Kasumi-1 (cell line): ENCODE measurements at regions not wholly inside any gene's neighbourhood (a gene's known extent, or its start where the extent isn't known, plus 50 kb on each side); places are given as distances from the start of the nearest gene placed in this dataset.

Source experiments
- DNase-seq, 2 experiments: peaks; one replicate each; lab custom pipeline; 2025; lab: John Stamatoyannopoulos, UW

DNA sequence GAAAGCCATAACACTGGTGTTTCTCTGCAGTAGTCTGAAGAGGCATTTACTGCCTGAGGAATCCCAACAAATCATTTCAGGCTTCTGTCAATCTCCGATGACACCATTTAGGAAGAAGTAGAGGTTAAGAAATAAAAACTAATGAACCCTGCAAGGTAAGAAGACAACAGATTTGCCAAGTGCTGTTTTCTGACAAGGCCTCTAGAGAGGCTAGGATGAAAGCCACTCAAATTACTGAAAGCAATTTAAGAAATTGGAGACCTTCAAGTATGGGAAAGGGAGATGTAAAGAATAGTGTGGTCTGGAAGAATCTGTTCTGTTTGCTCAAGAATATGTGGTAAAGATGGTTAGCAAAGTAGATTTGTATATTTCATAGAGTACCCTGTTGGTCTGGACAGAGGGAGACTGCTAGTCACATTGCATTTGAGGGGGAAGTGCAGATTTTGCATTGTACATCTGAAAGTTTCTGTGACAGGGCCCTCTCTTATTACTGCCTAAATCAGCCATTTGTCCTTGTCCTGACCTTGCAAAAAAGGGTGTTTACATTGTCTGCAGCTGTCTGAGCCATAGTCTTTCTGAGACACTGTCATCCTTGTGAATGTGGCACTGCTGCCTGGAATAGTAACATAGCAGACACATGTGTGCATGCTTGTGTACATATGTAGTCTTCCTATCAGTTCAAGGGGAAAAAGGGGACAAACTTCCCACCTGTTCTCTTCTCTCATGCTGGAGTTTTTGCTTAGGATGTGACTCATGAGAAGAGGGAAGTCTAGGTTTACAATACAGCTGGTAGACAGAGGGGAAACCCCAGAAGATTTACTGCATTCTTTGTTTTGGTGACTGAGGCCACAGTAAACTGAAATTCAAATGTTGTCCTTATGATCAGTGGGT is 640.2 kb upstream of the KIRREL3 start:
- DNase-seq: no peak

DNA sequence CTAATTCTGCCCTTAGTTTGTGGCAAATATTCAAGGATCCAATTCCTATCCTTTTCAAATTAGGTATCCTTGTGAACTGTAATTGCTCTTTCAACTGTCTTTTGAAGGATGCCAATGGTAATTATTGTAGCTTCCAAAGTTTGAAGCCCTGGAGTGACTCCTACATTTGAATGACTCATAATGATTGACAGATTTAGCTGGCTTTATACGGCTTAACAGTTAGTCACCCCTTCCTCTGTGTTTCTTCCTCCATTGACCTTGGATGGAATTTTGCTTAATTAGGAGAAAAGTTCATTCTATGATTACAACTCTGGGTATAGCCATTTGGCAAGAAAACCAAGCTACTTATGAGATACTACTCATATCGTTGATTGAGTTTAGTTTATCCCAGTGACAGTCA is 639.3 kb upstream of the KIRREL3 start:
- no peak for DNase-seq

DNA sequence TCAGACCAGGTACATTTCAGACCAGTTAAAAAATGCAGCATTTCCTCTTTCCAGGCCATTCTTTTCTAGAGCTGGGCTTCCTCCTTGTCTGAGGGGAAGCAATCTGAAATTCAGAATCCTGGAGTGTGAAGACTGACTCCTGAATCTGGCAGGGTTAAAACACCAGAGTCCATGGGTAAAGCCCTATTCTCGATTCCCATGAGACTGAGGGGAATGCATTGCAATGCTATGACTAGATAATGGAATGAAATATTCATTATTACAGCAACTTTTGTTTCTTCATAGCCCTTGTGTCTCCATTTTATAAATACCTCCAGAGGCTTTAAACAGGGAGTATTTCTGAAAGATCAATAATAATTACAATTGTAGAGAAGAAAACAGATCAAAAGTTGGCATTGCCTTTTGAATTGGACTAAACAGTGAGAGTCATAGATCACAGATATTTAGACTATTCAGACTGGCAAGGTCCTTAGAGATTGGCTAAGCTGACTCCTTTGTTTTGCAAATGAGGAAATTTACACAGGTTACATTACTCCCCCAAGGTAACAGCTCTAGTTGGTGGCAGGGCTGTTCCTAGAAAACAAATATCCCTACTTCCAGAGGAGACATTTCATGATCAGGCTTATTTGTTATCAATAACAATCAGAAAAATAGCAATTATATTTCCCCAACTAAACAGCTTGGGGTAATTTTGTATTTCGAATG is 632.6 kb upstream of the KIRREL3 start:
- DNase-seq: no peak

DNA sequence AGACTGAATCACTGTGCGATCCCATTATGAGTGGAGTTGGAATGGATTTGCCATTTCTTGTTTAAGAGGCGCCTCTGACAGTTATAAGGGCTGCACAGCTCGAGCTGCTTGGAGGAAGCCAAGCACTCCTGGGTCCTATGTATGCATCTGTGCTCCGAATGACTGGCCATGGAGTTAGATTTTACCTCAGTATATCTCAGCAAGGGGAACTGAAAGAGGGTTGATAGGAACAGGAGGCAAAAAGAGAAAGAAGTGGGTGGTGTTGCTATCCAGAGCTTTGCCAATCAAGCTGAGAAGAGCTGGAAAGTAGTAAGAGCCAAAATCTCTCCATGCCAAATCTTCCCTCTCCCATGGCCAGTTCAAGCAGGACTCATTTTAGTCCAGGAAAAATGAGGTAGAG is 632.0 kb upstream of the KIRREL3 start:
- no peak for DNase-seq

DNA sequence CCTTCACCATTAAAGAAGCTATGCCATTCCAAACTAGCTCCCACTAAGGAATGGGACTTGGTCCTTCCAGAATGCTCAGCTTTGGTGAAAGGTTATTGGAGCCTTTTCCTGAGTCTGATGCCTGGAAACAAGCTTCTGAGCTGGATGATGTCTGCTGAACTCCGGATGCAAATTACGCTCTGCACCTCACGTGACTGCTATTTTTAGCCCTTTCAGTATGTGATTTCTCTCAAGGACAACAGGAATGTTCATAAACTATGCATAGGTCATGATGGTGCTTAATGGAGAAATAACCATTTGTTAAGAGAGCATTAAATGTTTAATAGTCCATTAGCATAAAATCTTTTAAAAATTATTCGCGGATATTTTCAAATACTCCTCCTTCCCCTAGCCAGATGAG is 631.4 kb upstream of the KIRREL3 start:
- no peak for DNase-seq

DNA sequence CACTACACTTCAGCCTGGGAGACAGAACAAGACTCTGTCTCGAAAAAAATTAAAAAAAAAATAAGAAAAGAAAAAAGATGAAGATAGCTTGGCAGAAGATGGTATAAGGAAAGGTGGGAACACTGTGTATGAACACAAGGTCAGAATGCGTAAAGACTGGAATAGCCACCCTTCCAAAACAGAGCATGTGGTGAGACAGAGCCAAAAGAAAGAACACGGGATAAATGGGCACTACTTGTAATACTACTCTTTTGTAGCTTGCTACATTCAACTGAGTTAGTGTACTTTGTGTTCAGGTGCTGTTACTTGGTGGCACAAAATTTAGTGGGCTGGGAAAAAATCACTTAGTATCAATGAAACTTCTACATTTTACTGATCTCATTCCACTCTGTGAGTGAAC is 628.6 kb upstream of the KIRREL3 start:
- no peak for DNase-seq

DNA sequence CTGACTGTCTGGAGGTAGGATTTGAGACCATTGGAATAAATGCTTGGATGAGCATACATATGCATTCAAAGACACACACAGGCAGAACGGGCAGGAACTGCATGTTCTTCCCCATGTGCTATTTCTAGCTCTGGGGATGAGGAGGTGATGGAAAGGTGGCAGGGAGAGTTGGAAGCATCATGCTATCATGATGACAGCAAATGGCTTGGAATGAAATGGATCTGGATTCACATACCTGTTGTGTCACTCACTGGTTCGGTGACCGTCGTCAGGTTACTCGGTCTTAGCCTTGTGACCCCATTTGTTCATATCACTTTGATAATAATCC is 627.9 kb upstream of the KIRREL3 start:
- no peak for DNase-seq

DNA sequence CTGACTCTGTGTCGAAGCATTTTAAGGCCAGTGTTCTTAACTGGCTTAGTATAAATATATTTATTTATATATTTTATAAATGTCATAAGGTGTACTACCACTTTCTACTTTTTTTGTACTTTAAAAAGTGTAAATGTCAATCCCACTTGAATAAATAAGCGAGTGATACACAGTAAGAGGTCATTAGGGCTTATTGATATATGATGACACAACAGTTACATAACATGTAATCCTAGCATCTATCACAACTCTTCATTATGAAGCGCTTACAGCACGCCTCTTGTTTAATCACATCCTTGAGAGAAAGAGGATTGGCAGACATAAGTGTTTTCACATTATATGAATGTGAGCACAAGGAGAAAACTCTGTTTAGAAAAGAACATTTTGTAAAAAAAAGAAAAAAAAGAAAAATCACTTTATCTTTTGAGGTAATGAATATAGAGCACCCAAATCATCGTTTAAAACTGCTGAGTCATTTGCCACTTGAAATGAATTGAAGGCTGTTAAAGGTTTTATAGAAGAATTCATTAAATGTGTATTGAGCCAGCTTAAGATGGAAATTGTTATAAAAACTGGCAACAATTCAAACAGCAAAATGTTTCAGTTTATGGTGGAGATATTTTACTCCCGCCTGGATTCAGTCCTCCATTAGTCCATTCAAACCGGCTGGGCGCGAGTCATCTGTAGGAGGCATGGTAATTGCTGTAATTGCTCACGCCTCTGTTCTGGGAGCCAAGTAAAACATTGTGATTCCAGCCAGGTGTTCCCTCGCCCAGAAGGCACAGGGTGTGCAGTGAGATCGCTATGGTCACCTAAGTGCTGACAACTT is 627.3 kb upstream of the KIRREL3 start:
- no peak for DNase-seq

DNA sequence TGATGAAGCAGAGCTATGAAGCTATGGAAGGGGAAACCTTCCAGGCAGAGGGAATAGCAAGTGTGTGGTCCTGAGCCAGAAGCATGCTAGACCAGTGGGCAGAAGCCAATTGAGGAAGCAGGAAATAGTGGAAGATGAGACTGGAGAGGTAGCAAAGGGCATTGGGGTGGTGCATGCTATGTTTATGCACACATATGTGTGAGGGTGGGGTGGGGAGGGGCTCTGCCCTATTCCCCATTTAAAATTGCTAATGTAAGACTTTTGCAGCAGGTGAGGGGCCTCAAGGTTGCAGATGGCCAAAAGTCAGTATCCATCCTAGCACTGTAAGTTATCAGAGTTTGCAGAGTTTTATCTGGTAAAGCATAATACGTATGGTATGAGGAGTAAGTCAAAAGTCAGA is 626.6 kb upstream of the KIRREL3 start:
- DNase-seq: no peak

DNA sequence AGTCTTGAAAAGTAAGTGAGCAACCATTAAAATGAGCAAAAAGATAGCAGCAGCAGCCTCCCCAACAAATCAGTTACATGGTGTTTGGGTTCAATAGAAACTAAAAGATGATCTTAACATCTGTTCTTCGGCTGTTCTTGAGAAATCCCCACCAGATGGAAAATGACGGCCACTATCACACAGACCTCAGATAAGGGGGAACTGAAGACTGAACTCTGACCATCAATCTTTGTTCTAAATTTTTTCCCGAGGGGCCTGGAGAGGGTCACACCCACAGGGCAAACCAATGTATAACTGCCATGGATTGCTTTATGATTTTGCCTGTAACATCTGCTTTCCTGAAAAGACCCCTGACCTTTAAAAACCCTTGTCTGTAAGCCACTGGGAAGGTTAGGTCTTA is 624.8 kb upstream of the KIRREL3 start:
- DNase-seq: no peak

DNA sequence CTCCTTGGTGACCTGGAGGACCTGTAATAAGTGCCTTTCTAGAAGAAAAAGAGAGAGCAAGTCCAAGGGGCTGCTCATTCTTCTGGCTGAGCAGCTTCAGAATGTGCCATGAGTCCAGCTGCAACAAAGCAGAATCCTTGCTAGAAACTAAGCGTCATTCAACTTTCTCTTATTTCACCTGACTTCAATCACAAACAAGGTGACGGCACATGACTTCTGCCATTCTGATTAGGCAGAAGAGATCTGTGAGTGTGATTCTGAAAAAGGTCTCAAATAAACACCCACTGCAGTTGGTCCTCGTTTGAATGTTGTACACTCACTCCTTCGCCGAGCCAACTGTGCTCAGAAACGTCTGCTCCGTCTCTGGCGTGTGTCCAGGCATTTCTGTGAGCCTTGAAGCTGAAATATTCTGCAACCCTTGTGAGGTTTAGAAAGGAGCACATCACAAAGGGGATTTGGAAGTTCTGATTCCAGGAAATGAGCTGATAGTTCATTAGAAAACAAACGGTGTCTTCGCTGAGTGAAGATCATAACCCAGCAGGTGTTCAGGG is 623.8 kb upstream of the KIRREL3 start:
- no peak for DNase-seq

DNA sequence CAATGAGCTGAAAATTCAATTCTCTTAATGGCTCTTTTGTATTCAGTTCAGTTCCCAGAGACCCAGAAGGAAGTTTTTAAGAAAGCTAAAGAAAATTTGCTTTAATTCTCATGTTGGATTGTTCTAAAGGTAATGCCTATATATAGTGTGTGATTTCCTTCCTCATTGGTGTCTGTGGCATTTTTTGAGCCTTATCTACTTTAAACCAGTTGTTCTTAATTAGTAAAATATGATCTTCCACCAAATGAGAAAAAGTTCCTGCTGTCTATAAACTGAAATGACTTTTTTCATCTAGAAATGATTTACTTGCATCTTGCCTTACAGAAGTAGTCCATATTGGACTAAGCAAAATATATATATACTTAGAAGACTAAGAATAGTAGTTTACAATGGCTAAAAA is 622.1 kb upstream of the KIRREL3 start:
- DNase-seq: no peak

DNA sequence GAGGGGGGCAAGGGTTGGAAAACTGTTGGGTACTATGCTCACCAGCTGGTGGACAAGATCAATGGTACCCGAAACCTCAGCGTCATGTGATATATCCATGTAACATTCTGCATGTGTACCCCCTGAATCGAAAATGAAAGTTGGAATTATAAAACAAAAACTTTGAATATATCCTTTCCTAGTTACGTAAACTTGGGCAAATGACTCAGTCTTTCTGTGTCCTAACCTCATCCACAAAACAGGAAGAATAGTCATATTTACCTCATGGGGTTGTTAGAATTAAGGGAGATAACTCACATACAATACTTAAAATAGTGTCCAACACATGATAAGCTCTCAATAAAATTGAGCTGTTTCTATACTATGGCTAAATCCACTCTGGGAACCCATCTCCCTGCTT is 620.1 kb upstream of the KIRREL3 start:
- no peak for DNase-seq

DNA sequence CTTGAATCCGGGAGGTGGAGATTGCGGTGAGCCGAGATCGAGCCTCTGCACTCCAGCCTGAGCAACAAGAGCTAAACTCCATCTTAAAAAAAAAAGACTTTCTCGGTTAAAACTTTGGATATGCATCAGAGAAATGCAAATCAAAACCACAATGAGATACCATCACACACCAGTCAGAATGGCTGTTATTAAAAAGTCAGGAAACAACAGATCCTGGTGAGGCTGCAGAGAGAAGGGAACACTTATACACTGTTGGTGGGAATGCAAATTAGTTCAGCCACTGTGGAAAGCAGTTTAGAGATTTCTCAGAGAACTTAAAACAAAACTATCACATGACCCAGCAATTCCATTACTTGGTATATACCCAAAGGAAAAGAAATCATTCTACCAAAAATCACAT is 619.4 kb upstream of the KIRREL3 start:
- no peak for DNase-seq

DNA sequence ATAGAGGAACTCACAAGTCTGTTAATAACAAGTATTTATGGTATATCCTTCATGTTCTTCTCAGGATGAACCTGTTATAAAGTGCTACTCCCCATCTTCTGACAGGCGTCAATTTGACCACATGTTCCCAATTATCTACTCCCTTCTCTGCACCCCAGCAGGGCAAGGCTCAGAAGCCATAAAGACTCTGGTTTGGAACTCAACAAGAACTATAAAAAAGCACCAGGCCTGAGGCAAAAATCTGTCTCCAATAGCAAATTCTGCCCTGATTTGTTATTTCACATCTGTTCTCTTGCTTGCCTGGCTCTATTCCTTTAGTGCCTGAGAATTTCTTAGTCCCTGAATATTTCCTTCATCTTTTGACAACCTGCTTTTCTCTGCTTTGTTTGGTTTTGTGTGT is 618.2 kb upstream of the KIRREL3 start:
- no peak for DNase-seq

DNA sequence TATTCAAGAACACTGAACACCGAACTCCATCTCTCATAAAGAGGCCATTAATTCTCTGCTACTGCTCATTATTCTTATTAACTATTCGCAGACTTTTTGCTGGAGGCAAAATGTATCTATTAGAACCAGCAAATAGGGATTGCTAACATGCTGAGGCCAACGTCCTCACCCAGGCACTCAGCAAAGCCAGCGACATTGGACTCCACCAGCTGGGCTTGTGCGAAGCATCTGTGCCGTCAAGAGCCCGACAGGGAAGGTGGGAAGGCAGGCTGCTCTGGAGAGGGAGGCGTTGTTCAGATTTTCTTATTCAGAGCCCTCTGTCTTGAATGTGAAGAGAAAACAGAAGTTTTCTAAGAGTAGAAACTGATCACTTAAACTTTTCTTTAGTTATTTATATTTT is 615.6 kb upstream of the KIRREL3 start:
- DNase-seq: no peak

DNA sequence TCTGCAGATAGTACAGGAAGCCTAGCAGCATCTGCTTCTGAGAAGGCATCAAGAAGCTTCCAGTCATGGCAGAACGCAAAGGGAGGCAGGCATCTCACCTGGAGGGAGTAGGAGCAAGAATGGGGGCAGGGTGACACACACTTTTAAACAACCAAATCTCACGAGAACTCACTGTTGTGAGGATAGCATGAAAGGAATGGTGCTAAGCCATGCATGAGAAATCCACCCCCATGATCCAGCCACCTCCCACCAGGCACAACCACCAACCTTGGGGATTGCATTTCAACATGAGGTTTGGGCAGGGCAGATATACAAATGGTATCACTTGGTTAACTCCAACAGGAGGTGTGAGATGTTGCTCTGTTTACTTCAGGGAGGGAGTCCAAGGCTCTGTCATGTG is 612.0 kb upstream of the KIRREL3 start:
- no peak for DNase-seq

DNA sequence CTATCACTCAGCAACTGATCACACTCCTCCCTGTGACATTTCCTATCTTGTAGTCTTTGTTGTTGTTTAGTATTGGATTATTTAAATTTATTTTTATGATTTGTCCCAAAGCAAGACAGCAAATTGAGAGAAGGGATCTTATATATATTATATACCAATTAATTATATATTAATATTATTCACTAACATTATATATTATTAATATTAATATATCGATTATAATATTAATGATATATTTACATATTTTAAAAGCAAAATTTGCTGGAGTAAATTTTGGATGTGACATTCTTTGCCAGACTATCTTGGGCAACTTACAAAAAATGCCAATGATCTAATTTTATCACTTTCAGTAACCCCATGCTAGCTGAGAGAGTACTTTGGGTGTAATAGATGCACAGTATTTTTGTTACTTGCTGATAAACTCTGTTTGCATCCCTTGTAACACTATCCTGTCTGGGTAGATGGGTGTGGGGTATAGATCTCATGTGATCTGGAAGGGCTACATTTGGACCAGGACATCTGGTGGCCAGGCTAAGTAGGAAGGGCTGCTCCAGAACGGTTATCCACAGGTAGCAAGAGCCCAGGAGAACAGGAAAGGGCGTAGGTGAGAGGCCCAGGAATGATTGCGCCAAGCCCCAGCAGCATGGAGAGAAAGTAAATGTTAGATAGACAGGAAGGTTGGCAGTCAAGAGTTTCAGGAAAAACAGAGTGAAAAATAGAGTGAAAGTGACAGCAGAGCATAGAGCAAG is 608.6 kb upstream of the KIRREL3 start:
- no peak for DNase-seq

DNA sequence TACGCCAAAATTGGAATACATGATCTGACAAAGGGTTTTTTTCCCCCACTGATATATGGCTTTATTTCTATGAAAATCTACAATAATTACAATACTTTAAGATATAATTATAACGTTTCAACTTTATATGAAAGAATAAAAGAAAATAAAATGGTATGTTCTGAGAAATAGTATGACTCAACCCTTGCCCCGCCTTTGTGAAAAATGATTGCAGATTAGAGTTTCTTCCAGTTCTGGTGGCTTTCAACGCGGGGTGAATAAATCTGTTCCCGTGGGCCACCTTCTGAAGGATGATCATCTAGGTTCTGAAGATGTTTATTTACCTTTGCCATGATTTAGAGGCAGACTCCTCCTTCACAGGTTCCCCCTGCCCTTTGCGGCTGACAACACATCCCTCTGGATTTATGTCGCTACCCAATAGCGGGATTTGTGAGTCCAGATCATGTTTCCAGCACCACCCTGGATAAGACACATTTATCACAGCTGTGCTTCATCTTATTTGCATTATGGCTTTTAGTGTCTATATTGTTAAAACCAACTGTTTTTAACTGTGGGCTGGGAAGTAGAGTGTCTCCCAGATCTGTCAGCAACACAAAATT is 607.0 kb upstream of the KIRREL3 start:
- DNase-seq: no peak

DNA sequence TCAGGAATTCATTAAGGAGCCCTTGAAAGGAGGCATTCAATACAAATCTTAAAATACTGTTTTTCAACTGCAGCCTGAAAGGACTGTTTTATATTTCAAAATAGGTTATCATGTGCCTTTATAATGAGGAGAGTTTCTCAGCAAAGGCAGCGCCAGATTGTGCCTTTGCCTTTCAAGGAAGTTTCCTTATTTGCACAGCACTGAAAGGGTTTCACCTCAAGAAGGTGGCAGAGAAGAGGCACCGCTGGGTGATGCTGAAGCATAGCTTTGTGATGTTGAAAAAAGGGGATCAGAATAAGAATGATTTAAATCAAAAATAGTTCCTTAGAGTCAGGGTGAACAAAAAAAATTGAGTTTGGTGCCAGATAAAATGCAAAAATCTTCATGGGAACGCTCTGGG is 601.0 kb upstream of the KIRREL3 start:
- DNase-seq: no peak

DNA sequence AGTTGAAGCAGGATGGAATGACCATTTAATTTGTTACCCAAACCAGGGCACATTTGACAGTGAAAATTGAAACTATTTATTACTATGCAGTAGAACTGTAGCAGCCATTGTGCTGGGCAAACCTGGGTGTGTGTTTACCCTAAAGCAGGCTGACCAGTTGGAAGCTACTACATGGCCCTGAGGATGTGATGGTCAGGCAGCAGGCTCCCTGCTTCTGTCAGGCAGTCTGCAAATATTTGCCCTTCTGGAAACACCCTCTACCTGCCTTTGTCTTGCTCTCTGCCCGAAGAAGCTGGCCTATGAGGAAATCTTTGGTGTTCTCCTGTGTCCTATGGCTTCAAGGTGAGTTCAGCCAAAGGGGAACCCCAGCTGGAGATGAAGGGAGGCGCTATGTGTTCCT is 600.1 kb upstream of the KIRREL3 start:
- no peak for DNase-seq
